ENCODE measurements at regions not wholly inside any gene's neighbourhood (a gene's known extent, or its start where the extent isn't known, plus 50 kb on each side); places are given as distances from the start of the nearest gene placed in this dataset.

DNA sequence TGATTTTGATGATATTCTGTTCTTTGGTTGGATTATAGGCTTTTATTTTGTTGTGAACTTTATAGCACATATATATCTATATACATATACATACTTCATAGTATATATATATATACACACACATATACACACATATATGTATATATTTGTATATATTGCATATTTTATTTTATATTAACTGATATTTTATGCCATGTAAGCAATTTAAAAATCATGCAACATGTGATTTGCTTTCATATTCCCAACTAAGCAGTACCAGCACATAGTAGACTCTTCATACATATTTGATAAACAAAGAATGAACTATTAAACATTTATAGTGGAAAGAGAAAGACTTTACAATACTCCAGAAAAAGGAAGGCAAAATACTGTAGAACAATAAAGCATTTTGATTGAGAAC is 679.2 kb downstream of the TENT5A start:
- TF ChIP-seq, protein P1, sequence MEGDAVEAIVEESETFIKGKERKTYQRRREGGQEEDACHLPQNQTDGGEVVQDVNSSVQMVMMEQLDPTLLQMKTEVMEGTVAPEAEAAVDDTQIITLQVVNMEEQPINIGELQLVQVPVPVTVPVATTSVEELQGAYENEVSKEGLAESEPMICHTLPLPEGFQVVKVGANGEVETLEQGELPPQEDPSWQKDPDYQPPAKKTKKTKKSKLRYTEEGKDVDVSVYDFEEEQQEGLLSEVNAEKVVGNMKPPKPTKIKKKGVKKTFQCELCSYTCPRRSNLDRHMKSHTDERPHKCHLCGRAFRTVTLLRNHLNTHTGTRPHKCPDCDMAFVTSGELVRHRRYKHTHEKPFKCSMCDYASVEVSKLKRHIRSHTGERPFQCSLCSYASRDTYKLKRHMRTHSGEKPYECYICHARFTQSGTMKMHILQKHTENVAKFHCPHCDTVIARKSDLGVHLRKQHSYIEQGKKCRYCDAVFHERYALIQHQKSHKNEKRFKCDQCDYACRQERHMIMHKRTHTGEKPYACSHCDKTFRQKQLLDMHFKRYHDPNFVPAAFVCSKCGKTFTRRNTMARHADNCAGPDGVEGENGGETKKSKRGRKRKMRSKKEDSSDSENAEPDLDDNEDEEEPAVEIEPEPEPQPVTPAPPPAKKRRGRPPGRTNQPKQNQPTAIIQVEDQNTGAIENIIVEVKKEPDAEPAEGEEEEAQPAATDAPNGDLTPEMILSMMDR (IDR thresholded peaks at IDR 0.05; ENCODE audit: low read length): no peak
- no peak for TF ChIP-seq EZH2 (IDR thresholded peaks at IDR 0.05; ENCODE audit: borderline replicate concordance, low read length)

Data from OCI-LY1 (cell line).